ENCODE measurements at regions not wholly inside any gene's neighbourhood (a gene's known extent, or its start where the extent isn't known, plus 50 kb on each side); places are given as distances from the start of the nearest gene placed in this dataset.

GRCh38 chr2:10992023-10992791 is 80.5 kb downstream of the KCNF1 start:
- 85 to 87% methylated on average over 11 to 14 of the region's 14 CpGs for WGBS, 2 donors
- ATAC-seq (ENCODE audit: low FRiP score in 2 of 2), result no peak
- Histone ChIP-seq H3K4me1 (no peaks in the 10 kb centered on the region), H3K27ac (no peak overlapping the region), H3K27me3 (no peaks in the 10 kb centered on the region), H3K9me3 (no peaks in the 10 kb centered on the region), H3K4me3 (no peak overlapping the region), H3K36me3 (no peaks in the 10 kb centered on the region)
- TF ChIP-seq POLR2A (IDR thresholded peaks at IDR 0.05), result no peak
- TF ChIP-seq CTCF (IDR thresholded peaks at IDR 0.05), result no peak
- no peak for TF ChIP-seq POLR2AphosphoS5 (IDR thresholded peaks at IDR 0.05)
- TF ChIP-seq EP300 (IDR thresholded peaks at IDR 0.05), result no peak
- DNase-seq, result peak in 1 of 2 donors; percentile 3

GRCh38 chr2:10993001-10993481 is 81.3 kb downstream of the KCNF1 start:
- TF ChIP-seq CTCF (IDR thresholded peaks at IDR 0.05), result no peak
- TF ChIP-seq EP300 (IDR thresholded peaks at IDR 0.05), result no peak
- TF ChIP-seq POLR2A (IDR thresholded peaks at IDR 0.05), result no peak
- TF ChIP-seq POLR2AphosphoS5 (IDR thresholded peaks at IDR 0.05), result no peak
- DNase-seq, result peak in 1 of 2 donors; percentile 10
- Histone ChIP-seq H3K4me1 (no peaks in the 10 kb centered on the region), H3K27me3 (no peaks in the 10 kb centered on the region), H3K27ac (no peak overlapping the region), H3K9me3 (no peaks in the 10 kb centered on the region), H3K4me3 (no peak overlapping the region), H3K36me3 (no peaks in the 10 kb centered on the region)
- WGBS, 2 donors, result 54 to 60% methylated on average over 8 of the region's 8 CpGs
- no peak for ATAC-seq (ENCODE audit: low FRiP score in 2 of 2)

- no peaks in the 10 kb centered on the region for H3K27me3 ChIP-seq
- H3K4me3 ChIP-seq, result no peak overlapping the region
- no peaks in the 10 kb centered on the region for H3K9me3 ChIP-seq
- no peak overlapping the region for H3K27ac ChIP-seq
- TF ChIP-seq EP300 (IDR thresholded peaks at IDR 0.05) (no peak), POLR2AphosphoS5 (IDR thresholded peaks at IDR 0.05) (no peak), CTCF (IDR thresholded peaks at IDR 0.05) (no peak), POLR2A (IDR thresholded peaks at IDR 0.05) (no peak)
- DNase-seq, result peak in 1 of 2 donors; percentile 12
- 78 to 82% methylated on average over 13 of the region's 13 CpGs for WGBS, 2 donors
- ATAC-seq (ENCODE audit: low FRiP score in 2 of 2), result no peak
- H3K4me1 ChIP-seq, result no peaks in the 10 kb centered on the region
- no peaks in the 10 kb centered on the region for H3K36me3 ChIP-seq
Measured at GRCh38 chr2:10995366-10995970, 83.7 kb downstream of the KCNF1 start.

GRCh38 chr2:11004199-11004598 is 92.5 kb downstream of the KCNF1 start:
- WGBS, 2 donors, result 76 to 85% methylated on average over 3 of the region's 3 CpGs
- no peak for DNase-seq
- TF ChIP-seq EP300 (IDR thresholded peaks at IDR 0.05) (no peak), POLR2AphosphoS5 (IDR thresholded peaks at IDR 0.05) (no peak), POLR2A (IDR thresholded peaks at IDR 0.05) (no peak), CTCF (IDR thresholded peaks at IDR 0.05) (no peak)
- no peaks in the 10 kb centered on the region for H3K4me1 ChIP-seq
- H3K27me3 ChIP-seq, result no peaks in the 10 kb centered on the region
- no peak overlapping the region for H3K4me3 ChIP-seq
- H3K27ac ChIP-seq, result no peak overlapping the region
- H3K36me3 ChIP-seq, result no peaks in the 10 kb centered on the region
- no peaks in the 10 kb centered on the region for H3K9me3 ChIP-seq
- no peak for ATAC-seq (ENCODE audit: low FRiP score in 2 of 2)
